ENCODE measurements at regions not wholly inside any gene's neighbourhood (a gene's known extent, or its start where the extent isn't known, plus 50 kb on each side); places are given as distances from the start of the nearest gene placed in this dataset.

GRCh38 chr10:62688971-62689700, 115.4 kb upstream of the ADO start:
- TF ChIP-seq, protein P1, sequence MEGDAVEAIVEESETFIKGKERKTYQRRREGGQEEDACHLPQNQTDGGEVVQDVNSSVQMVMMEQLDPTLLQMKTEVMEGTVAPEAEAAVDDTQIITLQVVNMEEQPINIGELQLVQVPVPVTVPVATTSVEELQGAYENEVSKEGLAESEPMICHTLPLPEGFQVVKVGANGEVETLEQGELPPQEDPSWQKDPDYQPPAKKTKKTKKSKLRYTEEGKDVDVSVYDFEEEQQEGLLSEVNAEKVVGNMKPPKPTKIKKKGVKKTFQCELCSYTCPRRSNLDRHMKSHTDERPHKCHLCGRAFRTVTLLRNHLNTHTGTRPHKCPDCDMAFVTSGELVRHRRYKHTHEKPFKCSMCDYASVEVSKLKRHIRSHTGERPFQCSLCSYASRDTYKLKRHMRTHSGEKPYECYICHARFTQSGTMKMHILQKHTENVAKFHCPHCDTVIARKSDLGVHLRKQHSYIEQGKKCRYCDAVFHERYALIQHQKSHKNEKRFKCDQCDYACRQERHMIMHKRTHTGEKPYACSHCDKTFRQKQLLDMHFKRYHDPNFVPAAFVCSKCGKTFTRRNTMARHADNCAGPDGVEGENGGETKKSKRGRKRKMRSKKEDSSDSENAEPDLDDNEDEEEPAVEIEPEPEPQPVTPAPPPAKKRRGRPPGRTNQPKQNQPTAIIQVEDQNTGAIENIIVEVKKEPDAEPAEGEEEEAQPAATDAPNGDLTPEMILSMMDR (IDR thresholded peaks at IDR 0.05 in 8 of 11, conservative IDR thresholded peaks at IDR 0.05 in 3 of 11) = no peak
- TF ChIP-seq POLR2A (IDR thresholded peaks at IDR 0.05) (no peak), POLR2AphosphoS5 (IDR thresholded peaks at IDR 0.05) (no peak)

All from spleen (tissue), 7 donors.